HK-2 (cell line): ENCODE measurements at regions not wholly inside any gene's neighbourhood (a gene's known extent, or its start where the extent isn't known, plus 50 kb on each side); places are given as distances from the start of the nearest gene placed in this dataset.

Experiments
- DNase-seq: peaks from one replicate; pipeline ENCODE4 v3.0.0-alpha.2; 2018; ENCODE audit not compliant: unreplicated experiment

DNA sequence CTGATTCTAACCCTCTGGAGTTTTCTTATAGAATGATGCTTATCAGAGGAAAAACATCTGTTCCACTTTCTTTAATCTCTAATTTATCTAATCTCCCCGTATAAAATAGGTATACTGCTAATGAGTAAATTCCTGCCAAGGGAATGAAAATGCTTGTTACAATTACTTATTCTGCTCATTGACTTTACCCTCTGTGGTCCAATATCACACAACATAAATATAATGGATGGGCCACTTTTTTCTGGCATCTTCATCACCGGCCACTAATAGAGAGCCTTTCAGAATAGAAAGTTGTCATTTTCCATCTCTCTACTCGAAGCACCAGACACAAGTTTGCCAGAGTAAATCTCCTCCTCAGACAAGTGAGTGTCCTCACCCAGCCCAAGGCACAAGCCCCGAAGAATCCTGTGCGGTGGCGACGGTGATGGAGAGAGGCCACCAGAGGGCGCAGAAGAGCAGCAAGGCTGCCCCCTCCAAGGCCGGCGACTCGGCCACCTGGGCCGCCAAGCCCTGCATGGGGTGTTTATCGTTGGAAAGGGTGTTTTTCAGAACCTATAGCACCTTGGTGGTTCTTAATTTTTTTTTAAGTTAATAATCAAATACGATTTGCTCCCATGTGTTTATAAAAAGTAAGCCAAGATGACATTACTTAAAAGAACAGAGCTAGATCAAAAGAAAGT, 212.9 kb upstream of the ARID1B start:
- DNase-seq = peak; percentile 74

GRCh38 chr6:156563714-156564113, 213.5 kb upstream of the ARID1B start:
- no peak for DNase-seq

DNA sequence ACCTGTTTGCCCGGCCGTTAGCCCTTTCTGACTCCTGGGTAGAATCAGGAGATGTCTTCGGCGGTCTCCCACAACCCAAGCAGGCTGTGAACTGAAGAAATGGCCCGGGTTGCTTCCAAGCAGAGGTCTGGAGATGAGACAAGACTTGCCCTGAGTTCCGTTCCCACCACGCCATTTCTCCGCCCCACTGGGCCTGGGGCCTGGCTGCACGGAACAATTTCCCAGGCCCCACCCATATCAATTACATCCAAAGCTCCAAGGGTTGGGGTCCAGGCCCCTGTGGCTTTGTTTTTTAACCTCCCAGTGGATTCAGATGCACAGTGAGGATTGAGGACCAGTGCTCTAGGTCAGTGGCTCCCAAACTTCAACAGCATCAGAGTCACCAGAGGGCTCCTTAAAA, 214.5 kb upstream of the ARID1B start:
- no peak for DNase-seq

- DNase-seq = no peak
Measured at GRCh38 chr6:156562019-156562418, 215.2 kb upstream of the ARID1B start.

GRCh38 chr6:156560476-156560875, 216.7 kb upstream of the ARID1B start:
- DNase-seq = no peak

DNA sequence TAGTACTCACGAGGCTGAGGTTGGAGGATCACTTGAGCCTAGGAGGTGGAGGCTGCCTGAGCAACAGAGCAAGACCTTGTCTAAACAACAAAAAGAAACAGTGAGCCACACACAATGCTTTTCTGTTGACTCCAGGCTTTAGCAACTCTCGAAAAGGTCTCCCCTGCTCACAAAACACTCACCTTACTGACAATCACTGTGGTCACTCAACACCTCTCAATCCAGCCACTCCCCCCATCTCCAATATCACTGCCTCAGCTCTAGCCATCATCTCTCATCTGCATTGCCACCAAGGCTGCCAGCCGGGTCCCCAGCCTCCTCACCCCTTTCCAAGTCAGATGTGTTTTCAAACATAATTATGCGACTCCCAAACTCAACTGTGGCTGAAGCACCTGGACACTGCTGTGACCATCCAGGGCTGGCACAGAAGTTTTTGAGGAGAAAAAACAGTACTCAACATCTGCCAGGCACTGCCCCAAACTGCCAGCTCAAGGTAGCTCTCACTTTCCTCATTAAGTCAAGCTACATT, 218.0 kb upstream of the ARID1B start:
- no peak for DNase-seq

DNA sequence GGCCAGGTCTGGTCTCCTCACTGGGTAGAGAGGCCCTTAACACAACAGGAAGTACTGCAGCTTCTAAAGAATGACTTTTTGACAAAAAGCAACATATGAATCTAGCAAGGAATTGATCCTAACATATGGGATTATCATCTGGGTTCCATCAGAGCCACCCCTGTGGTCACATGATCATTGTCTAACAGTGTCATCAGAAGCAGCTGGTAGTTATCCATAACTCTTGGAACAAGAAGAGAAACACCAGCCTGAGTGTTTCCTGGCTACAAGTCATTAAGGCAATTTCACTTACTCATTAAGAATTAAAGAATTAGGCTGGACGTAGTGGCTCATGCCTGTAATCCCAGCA, 219.3 kb upstream of the ARID1B start:
- DNase-seq = no peak

GRCh38 chr6:156557251-156557910, 219.8 kb upstream of the ARID1B start:
- no peak for DNase-seq

DNA sequence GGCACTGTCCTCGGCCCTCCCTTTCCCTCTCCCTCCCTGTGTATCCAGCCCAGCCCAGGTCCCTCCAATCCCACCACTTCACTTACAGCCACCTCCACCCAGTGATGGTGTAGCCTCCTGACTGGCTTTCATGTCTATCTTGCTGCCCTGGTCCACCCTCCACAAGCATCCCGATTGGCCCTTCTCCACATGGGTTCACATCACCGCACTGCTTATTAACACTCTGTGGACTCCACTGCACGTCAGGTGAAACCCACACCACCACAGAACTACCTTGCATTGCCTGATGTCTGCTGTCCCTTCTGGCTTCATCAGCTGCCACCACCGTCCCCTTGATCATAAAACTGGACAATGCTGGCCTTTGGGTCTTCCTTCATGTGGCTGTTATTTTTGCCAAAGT, 220.4 kb upstream of the ARID1B start:
- no peak for DNase-seq

DNA sequence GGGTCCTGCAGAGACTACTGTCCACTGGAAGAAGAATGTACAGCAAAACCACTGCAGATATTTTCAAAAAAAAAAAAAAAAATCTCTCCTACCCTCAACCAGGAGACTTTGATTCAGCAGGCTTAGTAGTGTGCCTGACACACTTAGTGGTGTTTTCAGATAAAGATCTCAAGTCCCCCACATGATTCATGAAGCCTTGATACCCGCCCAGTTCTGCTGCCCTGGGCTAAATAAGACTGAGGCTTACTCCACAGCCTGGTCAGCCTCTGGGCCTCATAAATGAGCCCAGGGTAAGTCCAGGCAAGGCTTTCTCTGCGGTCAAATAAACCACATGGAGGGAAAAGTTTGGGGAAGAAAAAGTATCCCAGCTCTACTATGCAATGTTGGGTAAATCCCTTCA, 222.1 kb upstream of the ARID1B start:
- DNase-seq = no peak

DNA sequence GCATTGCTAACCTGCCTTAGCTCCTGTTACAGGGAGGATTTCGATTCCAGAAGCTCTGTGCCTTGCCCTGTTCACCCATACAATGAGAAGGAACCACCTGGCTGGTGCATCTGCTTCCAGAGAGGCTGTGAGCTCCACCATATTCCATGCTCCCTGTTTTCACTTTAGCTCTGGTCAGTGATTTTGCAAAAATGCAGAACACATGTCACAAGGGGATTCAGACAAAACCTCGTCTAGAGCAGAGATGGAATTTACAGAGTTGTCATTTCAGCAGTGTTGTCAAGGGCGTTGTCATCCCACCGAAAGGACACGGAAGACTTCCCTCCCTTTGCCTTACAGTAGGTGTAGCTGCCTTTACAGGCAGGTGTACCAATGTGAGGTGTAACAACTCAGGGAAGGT, 223.0 kb upstream of the ARID1B start:
- DNase-seq = no peak

DNA sequence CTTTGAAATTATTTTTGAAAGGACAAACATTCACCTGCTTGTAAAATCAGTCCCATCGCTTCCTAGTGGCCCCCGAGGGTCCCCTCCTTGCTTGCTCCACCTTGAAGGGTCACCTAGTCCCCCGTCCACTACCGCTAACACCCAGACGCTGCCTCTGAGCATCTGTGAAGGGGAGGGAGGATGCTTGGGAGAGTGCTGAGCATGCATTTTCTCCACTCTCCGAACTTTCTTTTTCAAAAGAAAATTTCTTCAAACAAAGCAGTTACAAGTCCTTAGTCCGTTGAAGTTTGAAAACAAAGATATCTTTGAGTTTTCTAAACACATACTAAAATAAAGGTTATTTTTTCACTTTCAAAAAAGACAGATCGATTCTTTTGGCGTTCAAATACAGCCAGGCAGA, 224.3 kb upstream of the ARID1B start:
- DNase-seq = no peak

- no peak for DNase-seq
Measured at GRCh38 chr6:156550949-156551348, 226.2 kb upstream of the ARID1B start.

- DNase-seq = no peak
Measured at GRCh38 chr6:156545931-156546330, 231.2 kb upstream of the ARID1B start.

DNA sequence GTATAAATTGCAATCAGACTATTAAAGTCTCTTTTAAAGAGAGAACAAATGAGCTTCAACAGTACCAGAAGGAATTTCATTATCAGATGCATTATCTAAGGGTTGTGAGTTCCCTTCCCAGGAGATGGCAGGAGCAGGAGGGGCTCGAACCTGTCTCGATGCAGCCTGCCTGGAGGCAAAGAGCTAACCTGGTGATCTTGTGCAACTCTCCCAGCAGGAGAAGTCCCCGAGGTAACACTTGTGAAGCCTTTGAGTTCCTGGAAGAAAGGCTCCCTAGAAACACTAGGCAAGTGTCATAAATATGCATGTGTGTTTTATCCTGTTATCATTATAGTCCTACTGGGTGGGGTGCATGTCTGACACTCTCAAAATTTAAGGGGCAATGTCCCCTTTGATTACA, 232.2 kb upstream of the ARID1B start:
- DNase-seq = no peak

DNA sequence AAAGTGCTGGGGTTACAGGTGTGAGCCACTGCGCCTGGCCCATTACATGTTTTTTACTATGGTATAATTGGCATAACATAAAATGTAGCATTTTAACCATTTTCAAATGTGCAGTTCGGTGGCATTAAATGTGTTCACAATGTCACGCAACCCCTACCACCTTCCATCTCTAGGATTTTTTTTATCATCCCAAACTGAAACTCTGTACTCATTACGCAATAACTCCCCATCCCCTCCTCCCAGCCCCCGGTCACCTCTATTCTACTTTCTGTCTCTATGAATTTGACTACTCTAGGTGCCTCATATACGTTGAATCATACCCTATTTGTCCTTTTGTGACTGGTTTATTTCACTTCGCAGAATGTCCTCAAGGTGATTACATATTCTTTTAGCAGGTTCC, 233.1 kb upstream of the ARID1B start:
- no peak for DNase-seq

- DNase-seq = no peak
Measured at GRCh38 chr6:156543431-156543830, 233.7 kb upstream of the ARID1B start.

DNA sequence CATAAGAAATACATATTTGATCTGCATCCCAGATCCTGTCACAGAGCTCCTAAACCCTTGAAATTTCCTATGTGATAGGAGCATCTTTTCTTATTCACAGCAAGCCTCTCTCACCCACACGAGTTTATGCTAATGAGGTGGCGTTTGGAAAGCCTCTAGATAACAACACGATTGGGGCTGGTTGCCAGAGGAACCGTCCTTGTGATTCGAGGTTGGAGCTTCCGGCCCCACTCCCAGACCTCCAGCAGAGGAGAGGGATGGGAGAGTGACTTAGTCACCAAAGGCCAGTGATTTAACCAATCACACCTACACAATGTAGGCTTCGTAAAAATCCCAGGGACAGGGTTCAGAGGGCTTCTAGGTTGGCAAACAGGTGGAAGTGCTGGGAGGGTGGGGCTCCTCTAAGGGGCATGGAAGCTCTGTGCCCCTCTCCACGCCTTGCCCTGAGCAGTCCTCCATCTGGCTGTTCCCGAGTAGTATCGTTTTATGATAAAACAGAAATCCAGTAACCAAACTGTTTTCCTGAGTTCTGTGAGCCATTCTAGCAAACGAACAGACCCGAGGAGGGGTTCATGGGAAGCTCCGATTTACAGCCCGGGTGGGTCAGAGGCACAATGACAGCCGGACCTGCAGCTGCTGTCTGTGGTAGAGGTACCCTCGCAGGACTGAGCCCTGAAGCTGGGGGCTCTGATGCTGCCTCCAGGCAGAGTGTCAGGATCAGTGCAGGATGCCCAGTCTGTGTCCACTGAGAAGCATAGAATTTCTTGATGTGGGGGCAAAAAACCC, 238.1 kb upstream of the ARID1B start:
- DNase-seq = no peak

DNA sequence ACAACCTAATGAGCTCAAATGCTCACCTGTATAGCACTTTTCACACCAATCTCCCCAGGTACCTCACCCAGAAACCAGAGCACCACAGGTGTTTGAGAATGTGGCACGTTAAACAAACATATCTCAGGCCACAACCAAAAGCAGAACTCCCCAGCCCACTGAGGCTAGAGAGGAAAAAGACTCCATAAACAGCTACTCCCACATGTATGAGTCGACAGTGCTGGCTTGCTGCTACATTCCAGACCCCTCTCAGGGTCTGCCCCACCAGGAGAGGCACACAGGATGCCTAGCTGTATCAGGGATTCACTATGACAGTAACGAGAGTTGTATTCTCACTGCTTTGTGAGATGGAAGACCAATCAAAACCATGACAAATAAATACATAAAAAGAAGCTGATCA, 242.6 kb upstream of the ARID1B start:
- DNase-seq = no peak

DNA sequence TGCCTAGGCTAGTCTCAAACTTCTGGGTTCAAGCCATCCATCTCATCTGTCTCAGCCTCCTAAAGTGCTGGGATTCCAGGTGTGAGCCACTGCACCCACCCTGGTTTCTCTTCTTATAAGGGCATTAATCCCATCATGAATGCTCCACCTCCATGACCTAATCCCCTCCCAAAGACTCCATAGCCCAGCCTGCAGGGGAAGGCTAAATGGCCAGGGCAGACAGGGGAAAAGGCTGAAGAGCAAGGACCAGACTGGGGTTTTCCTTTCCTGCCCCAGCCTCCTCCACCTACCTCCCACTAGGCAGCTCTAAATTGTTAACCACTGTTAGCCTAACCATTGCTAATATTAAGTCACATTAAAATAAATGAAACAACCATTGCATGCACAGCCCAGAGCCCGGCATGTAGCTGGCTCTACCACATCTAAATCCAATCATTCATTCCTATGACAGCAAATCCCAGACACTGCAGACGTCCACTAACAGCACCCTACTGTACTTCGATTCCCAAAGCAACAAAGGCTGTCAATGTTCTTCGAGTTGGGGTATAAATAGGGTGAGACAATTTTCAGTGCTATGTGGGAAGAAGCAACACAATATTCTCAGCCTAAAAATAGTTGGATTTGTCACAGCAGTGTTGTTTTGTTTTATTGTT, 243.2 kb upstream of the ARID1B start:
- DNase-seq = no peak

- DNase-seq = no peak
Measured at GRCh38 chr6:156526081-156526480, 251.1 kb upstream of the ARID1B start.

DNA sequence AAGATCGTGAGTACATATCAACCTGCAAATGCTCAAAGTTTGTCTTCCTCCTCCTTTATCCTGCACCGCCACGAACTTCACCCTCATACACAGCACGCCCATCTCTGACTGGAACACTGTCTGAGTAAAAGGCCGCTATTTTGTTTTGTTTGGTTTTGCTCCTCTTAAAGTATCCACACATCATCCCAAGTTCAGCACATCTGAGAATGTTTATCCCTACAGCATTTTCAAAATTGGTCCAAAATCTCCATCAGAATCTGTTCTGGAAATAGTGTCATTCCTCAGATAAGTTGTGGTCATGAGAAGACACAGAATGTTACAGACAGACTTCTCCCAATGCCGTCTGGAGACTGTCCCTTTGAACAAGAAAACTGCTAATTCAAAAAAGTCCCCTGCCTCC, 251.6 kb upstream of the ARID1B start:
- no peak for DNase-seq
